Glutamatergic neuron (in vitro differentiated cells): ENCODE measurements at regions not wholly inside any gene's neighbourhood (a gene's known extent, or its start where the extent isn't known, plus 50 kb on each side); places are given as distances from the start of the nearest gene placed in this dataset.

Experiments used
- DNase-seq: peaks from one replicate; pipeline ENCODE4 v3.0.0; 2022
- H3K27ac Mint-ChIP-seq: one replicate; pipeline ENCODE4 v1.8.0; 2020; ENCODE audit warnings: mild to moderate bottlenecking, mixed read lengths, inconsistent platforms; ENCODE audit not compliant: unreplicated experiment
- H3K27me3 Mint-ChIP-seq: one replicate; pipeline ENCODE4 v1.8.0; 2020; ENCODE audit warnings: mild to moderate bottlenecking, moderate library complexity, mixed read lengths, inconsistent platforms; ENCODE audit not compliant: unreplicated experiment
- H3K36me3 Mint-ChIP-seq: one replicate; pipeline ENCODE4 v1.8.0; 2020; ENCODE audit warnings: mild to moderate bottlenecking, mixed read lengths, inconsistent platforms; ENCODE audit not compliant: unreplicated experiment
- H3K4me1 Mint-ChIP-seq: one replicate; pipeline ENCODE4 v1.8.0; 2020; ENCODE audit warnings: mild to moderate bottlenecking, low read depth, mixed read lengths, inconsistent platforms; ENCODE audit not compliant: unreplicated experiment
- H3K4me3 Mint-ChIP-seq: one replicate; pipeline ENCODE4 v1.8.0; 2020; ENCODE audit warnings: mild to moderate bottlenecking, mixed read lengths, inconsistent platforms; ENCODE audit not compliant: unreplicated experiment
- H3K9me3 Mint-ChIP-seq: one replicate; pipeline ENCODE4 v1.8.0; 2020; ENCODE audit warnings: mild to moderate bottlenecking, moderate library complexity, mixed read lengths, inconsistent platforms; ENCODE audit not compliant: unreplicated experiment
- CTCF ChIP-seq: fragments of 200-600 bp; sonication (generic); IDR thresholded peaks from one replicate; pipeline ENCODE4 v1.5.0; 2021; ENCODE audit not compliant: partially characterized antibody, unreplicated experiment

- no peak overlapping the region for H3K4me3 Mint-ChIP-seq
- no peak overlapping the region for H3K27ac Mint-ChIP-seq
- H3K9me3 Mint-ChIP-seq, result no peaks in the 10 kb centered on the region
- H3K4me1 Mint-ChIP-seq, result peaks cover 3% of the 10 kb centered on the region
- no peaks in the 10 kb centered on the region for H3K27me3 Mint-ChIP-seq
- no peak for TF ChIP-seq CTCF
- H3K36me3 Mint-ChIP-seq, result no peaks in the 10 kb centered on the region
- no peak for DNase-seq
These were observed 90.0 kb upstream of the DTNBP1 start for GRCh38 chr6:15752820-15753219.

GRCh38 chr6:15751721-15752350 lies 89.0 kb upstream of the DTNBP1 start:
- no peaks in the 10 kb centered on the region for H3K9me3 Mint-ChIP-seq
- no peak overlapping the region for H3K4me3 Mint-ChIP-seq
- H3K4me1 Mint-ChIP-seq, result peaks cover 3% of the 10 kb centered on the region
- no peaks in the 10 kb centered on the region for H3K27me3 Mint-ChIP-seq
- no peaks in the 10 kb centered on the region for H3K36me3 Mint-ChIP-seq
- H3K27ac Mint-ChIP-seq, result no peak overlapping the region
- no peak for DNase-seq
- no peak for TF ChIP-seq CTCF

- DNase-seq, result no peak
- no peak for TF ChIP-seq CTCF
- H3K4me3 Mint-ChIP-seq, result no peak overlapping the region
- H3K4me1 Mint-ChIP-seq, result no peaks in the 10 kb centered on the region
- no peaks in the 10 kb centered on the region for H3K9me3 Mint-ChIP-seq
- H3K27me3 Mint-ChIP-seq, result no peaks in the 10 kb centered on the region
- H3K36me3 Mint-ChIP-seq, result no peaks in the 10 kb centered on the region
- H3K27ac Mint-ChIP-seq, result no peak overlapping the region
These were observed 85.5 kb upstream of the DTNBP1 start for GRCh38 chr6:15748341-15748740.

GRCh38 chr6:15747354-15747883 lies 84.6 kb upstream of the DTNBP1 start:
- Mint-ChIP-seq H3K4me1 (no peaks in the 10 kb centered on the region), H3K36me3 (no peaks in the 10 kb centered on the region), H3K9me3 (no peaks in the 10 kb centered on the region), H3K4me3 (no peak overlapping the region), H3K27ac (no peak overlapping the region), H3K27me3 (no peaks in the 10 kb centered on the region)
- TF ChIP-seq CTCF, result no peak
- no peak for DNase-seq

- H3K36me3 Mint-ChIP-seq, result peaks cover 4% of the 10 kb centered on the region
- DNase-seq, result no peak
- no peak overlapping the region for H3K27ac Mint-ChIP-seq
- no peak for TF ChIP-seq CTCF
- H3K27me3 Mint-ChIP-seq, result no peaks in the 10 kb centered on the region
- H3K4me1 Mint-ChIP-seq, result no peaks in the 10 kb centered on the region
- H3K4me3 Mint-ChIP-seq, result no peak overlapping the region
- H3K9me3 Mint-ChIP-seq, result no peaks in the 10 kb centered on the region
These were observed 83.0 kb upstream of the DTNBP1 start for GRCh38 chr6:15745781-15746180.
